Suppressor macrophage treated with lipopolysaccharide for 4 hours (primary cell): ENCODE measurements at regions not wholly inside any gene's neighbourhood (a gene's known extent, or its start where the extent isn't known, plus 50 kb on each side); places are given as distances from the start of the nearest gene placed in this dataset.

ENCODE experiments used
- DNase-seq: peaks from one replicate; pipeline ENCODE4 v3.0.0-alpha.2; 2020

DNA sequence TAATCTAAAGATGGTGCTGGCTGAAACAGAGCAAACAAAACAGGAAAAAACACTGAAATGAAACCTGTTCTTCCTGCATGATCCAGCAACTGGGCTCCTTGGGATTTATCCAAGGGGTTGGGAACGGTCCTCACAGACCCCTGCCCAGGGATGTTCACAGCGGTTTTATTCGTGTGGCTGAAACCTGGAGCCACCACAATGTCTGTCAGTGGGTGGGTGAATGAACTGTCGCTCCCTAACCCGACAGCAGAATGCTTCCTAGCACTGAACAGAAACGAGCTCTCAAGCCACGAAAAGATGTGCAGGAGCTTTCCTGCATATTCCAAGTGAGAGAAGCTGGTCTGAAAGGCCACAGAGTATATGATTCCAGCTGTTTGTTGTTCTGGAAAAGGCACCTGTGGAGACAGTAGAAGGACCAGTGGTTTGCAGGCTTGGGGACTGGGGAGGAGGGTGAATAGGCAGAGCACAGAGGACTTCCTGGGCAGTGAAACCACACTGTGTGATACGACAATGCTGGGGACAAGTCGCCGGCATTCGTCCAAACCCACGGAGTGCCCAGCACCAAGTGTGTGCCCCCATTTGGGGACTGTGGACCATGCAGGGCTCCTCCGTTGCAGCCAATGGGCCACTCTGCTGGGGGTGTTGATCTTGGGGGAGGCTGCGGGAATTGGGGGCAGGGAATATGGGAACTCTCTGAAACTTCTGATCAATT, 73.9 kb downstream of the TEX29 start:
- DNase-seq, result no peak

DNA sequence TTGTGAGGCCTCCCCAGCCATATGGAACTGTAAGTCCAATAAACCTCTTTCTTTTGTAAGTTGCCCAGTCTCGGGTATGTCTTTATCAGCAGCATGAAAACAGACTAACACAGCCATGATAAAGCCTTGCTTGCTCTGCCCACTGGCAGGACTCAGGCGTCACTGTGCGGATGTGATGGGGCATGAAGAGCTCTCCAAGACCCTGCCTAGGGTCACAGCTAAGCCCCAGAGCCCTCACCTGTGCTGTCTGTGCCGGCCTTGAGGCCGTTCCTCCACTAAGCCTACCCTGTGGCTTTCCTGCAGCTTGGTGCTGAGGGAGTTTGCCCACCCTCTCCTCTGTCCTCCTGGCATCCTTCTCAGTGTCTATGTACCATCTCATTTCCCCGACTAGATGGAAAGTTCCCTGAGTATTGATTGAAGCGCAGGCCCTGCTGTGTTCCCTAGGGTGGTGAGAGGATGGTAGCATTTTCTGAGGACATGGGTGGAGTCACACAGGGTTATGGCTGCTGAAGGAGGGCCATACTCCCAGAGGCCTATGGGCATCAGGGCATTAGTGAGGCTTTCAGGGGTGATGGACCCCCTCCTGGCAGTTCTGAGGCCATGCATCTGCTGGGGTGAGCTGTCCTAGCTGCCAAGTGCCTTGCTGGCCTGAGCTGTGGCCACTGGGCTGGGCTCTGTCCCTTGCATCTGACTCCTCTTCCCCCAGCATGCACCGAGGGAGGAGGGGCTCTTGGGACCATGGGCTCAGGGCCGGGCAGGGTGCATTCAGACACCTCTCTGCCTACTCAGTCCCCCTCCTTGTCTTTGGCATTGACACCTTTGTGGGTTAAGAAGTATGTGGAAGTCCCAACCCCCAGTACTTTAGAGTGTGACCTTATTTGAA, 75.3 kb downstream of the TEX29 start:
- no peak for DNase-seq

DNA sequence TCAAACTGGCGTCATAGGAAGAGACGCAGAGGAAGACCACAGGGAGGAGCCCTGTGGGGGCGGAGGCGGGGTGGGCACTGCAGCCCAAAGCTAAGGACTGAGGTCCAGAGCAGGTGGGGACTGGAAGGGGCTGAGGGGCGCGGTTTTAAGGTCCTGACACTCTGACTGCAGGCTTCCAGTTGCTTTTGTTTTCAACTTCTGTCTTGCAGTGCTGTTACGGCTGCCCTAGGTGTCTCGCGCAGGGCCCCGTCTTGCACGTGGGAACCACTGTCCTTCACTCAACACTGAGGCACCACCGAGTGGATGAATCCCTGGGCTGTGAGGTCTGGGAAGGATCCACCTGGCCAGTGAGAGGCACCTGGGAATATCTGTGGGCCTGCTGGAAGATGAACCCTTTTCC, 76.0 kb downstream of the TEX29 start:
- DNase-seq, result no peak

GRCh38 chr13:111397202-111397880, 76.9 kb downstream of the TEX29 start:
- no peak for DNase-seq

- DNase-seq, result no peak
These were observed 77.8 kb downstream of the TEX29 start for GRCh38 chr13:111398196-111398595.

- no peak for DNase-seq
These were observed 78.4 kb downstream of the TEX29 start for GRCh38 chr13:111398715-111399299.

DNA sequence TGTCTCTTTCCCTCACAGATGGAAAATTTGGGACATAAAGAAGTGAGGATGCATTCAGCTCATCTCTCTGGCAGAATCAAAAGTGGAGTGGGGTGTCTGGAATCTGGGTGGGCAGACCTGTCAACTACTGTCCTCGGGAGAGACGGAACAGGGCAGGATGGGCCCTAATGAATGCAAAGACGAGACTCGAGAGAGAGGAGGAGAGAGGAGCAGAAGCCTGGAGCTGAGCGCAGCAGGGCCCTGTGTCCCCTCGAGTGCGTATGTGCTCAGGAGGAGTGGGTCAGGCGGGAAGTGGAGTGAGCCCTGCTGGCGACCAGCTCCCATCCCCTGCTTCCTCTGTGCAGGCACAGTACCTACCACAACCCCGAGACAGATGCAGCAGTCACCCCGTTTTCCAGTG, 78.9 kb downstream of the TEX29 start:
- no peak for DNase-seq

GRCh38 chr13:111399776-111400538, 79.5 kb downstream of the TEX29 start:
- no peak for DNase-seq

- DNase-seq, result no peak
These were observed 80.7 kb downstream of the TEX29 start for GRCh38 chr13:111401151-111401550.

DNA sequence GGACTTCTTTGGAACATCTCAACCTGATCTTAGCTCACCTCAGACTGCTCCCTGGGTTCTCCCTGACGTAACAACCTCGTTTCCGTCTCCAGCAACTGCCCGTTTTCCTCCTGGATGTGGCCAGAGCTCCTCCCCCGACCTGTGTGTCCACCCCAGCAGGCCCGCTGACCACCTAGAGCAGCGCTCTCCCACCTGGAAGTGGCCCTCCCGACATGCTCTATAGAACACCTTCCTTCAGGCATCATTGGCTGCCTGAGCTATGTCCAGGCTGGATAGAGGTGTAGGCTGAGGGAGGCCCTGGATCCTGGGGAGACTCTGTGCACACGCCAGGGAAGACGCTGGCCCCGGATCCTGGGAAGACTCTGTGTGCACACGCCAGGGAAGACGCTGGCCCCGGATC, 81.3 kb downstream of the TEX29 start:
- DNase-seq, result no peak

DNA sequence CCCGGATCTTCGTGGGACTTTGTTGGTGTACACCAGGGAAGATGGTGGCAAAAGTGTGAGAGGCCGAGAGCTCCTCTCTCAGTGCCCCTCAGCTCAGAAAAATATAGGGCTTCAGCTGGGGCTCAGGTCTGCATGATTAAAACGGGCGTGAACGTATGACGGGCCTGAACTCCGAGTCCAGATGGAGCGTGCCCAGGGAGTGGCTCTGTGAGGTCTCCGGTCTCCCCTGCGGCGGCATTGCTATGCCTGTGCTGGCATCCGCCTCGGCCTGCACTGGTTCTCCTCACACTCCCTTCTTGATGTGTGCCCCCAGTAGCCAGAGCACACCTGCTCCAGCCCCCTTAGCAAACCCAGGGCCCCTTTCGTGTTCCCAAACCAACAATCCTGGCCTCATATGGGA, 82.0 kb downstream of the TEX29 start:
- DNase-seq, result no peak

DNA sequence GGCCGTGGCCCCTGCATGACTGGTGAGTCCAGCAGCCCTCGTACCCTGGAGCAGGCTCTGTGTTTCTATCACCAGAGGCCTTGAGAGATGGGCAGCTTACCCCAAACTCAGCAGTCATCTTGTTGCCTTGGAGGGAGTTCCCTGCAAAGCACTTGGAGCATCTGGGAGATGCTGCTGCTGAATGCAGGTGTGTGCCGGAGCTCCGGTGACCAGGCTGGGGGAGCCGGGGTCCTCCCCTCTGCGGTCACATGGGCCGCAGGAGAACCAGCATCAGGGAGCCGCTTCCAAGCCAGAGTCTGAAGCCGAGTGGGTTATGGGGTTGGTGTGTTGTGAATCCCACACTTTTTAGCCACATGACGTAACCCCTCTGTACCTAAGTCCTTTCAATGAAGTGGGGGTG, 82.8 kb downstream of the TEX29 start:
- DNase-seq, result no peak

GRCh38 chr13:111404746-111405145, 84.3 kb downstream of the TEX29 start:
- no peak for DNase-seq

DNA sequence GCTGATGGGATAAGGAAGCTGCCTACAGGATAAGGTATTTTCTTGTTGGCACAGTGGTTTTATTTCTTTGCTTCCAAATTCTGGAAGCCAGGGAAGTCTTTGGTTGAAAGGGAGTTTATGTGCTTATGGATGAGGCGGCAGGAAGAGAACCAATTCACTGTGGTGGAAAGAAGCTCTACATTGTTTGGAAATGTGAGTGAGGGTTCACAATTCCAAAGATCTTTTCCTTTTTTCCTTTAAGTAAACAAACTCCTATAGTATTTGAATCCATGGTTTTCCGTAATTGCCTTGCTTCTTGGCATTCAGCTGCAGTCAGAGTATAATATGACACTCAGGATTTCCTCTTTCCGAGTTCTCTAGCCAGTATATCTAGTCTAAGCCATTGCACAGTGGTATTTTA, 86.2 kb downstream of the TEX29 start:
- no peak for DNase-seq

- DNase-seq, result no peak
These were observed 87.1 kb downstream of the TEX29 start for GRCh38 chr13:111407381-111408131.

DNA sequence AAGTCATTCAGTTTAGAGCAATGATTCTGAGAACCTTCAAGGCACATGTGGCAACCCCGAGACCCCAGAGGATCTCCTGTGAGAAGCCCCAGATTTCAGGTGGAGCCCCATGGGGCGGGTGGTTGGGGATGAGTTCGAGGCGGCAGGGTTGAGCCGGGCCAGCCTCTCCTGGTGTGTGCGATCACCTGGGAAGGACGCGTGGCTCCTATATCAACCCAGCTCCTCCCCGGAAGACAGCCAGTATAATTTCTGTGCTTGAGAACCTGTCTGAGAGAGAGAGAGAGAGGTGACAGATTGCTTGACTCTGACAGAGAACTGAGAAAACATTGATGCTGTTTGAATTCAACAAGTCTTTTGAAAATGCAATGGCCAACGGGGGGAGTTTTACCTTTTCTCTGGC, 89.0 kb downstream of the TEX29 start:
- DNase-seq, result no peak

- no peak for DNase-seq
These were observed 90.0 kb downstream of the TEX29 start for GRCh38 chr13:111410232-111411021.

DNA sequence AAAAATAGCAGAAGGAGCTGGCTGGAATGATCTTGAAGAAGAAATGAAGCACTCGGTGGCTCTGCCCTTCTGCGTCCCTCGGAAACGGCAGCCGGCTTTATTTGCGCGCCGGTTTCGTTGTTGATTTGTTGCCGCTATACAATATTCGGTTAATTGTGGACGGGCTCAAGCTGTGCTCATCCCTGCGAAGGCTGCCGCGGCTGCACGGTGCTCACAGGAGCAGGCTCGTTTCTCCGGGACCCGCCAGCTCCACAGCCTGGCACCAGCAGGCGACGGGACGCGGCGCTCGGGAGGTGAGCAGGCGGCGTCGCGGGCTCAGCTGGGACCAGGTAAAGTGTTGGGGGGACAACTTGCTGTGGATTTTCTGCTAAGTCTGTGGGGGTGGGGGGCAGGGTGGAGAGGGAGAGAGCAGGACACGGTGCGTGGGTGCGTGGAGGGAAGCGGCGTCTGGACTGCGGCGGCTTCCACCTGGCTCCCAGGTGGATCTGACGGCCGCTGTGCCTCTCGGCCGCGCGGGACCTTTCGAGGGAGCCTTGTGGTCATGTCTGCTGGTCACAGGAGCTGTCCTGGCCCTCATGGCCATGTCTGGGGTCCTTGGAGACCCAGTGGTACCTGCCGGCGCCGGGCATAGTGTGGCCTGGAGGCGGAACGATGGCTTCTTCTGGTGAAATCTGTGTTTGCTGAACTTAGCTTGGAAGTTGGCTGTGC, 90.9 kb downstream of the TEX29 start:
- DNase-seq, result no peak

DNA sequence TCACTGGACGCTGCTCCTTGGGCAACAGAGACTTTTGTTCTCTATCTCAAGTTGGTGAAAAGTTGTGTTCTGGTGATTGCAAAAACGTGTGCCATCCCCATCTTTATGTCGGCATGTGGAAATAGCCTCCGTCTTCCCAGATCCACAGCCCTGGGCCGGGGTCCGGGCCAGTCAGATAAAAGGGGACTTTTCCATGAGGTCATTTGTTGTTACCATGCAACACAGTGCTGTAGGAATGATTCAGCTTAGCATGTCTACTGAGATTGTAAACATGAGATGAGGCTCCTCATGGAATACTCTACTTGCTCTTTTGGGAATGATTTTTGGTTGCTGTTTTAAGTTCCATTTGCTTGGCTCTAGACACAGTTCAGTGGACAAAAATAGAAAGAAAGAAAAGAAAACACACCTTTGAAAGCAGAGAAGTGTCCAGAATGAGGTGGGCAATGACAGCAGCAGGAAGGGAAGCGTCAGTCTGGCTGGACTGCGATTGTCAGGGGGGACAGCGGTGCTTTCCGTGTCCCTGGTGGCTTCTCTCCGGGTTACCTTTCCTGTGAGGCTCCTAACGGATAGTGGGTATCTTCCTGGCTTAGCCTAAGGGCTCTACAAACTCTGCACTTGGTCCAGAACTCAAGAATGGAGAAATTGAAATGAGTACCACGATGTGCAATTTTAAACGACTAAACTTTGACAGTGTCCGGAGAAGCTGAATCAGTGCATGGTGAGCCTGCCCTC, 91.6 kb downstream of the TEX29 start:
- DNase-seq, result no peak
